ENCODE measurements at regions not wholly inside any gene's neighbourhood (a gene's known extent, or its start where the extent isn't known, plus 50 kb on each side); places are given as distances from the start of the nearest gene placed in this dataset.

DNA sequence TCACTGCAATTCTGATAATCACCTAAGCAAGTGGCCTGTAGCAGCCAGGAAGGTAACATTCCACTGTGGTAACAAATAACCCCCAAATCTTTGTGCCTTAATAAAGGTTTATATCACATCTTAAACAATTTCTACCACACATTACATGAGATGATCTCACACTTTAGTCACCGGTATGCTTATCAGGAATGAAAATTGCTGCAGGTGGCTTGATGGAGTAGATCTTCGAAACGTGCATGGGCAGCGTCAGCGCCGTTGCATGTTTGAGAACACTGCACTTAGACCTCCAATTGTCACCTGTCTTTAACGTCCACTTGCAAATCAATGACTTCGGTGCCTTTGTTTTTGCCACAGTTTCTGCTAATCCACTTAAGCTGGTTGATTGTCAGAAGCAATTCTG, 477.4 kb downstream of the VRK1 start:
- Histone ChIP-seq H3K36me3 (ENCODE audit: control insufficient read depth, insufficient read depth, low read length) (no peaks in the 10 kb centered on the region), H3K4me3 (ENCODE audit: low read length) (no peak overlapping the region), H3K27me3 (ENCODE audit: control insufficient read depth, insufficient read depth, low read length, poor library complexity, severe bottlenecking) (peaks cover 76% of the 10 kb centered on the region), H3K9ac (ENCODE audit: extremely low read depth, low read length, poor library complexity, severe bottlenecking) (no peak overlapping the region), H3K9me3 (ENCODE audit: control insufficient read depth, low read length) (no peaks in the 10 kb centered on the region), H3K27ac (ENCODE audit: low read depth, low read length) (no peak overlapping the region), H3K4me1 (ENCODE audit: control insufficient read depth, insufficient read depth, low read length) (no peaks in the 10 kb centered on the region)
- Mint-ChIP-seq H3K27me3 (ENCODE audit: insufficient read depth) (peaks cover 82% of the 10 kb centered on the region), H3K36me3 (ENCODE audit: low read depth) (no peaks in the 10 kb centered on the region), H3K27ac (no peak overlapping the region), H3K4me3 (no peak overlapping the region), H3K4me1 (peaks cover 5% of the 10 kb centered on the region), H3K9me3 (no peaks in the 10 kb centered on the region)
- TF ChIP-seq, protein P1, sequence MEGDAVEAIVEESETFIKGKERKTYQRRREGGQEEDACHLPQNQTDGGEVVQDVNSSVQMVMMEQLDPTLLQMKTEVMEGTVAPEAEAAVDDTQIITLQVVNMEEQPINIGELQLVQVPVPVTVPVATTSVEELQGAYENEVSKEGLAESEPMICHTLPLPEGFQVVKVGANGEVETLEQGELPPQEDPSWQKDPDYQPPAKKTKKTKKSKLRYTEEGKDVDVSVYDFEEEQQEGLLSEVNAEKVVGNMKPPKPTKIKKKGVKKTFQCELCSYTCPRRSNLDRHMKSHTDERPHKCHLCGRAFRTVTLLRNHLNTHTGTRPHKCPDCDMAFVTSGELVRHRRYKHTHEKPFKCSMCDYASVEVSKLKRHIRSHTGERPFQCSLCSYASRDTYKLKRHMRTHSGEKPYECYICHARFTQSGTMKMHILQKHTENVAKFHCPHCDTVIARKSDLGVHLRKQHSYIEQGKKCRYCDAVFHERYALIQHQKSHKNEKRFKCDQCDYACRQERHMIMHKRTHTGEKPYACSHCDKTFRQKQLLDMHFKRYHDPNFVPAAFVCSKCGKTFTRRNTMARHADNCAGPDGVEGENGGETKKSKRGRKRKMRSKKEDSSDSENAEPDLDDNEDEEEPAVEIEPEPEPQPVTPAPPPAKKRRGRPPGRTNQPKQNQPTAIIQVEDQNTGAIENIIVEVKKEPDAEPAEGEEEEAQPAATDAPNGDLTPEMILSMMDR (conservative IDR thresholded peaks at IDR 0.05): no peak
- DNase-seq: no peak
- 85% methylated on average over 8 of the region's 8 CpGs for WGBS, 2 experiments (ENCODE audit: insufficient coverage in 1 of 2, insufficient read length in 1 of 2)

DNA sequence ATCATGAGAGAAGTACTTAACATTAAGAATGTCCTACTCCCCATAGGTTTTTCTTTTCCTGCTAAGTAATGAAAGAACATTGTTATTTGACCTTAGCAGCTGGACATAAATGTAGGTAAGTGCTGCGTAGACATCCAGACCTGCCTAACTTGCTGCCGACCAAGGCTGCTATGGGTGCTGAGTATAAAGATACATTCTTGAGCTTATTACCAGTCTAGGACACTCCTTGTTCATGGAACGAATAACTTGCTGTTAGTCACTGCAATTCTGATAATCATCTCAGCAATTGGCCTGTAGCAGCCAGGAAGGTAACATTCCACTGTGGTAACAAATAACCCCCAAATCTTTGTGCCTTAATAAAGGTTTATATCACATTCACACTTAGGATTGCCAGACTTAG, 478.1 kb downstream of the VRK1 start:
- peaks cover 81% of the 10 kb centered on the region for H3K27me3 ChIP-seq (ENCODE audit: control insufficient read depth, insufficient read depth, low read length, poor library complexity, severe bottlenecking)
- no peak overlapping the region for H3K27ac Mint-ChIP-seq
- peaks cover 5% of the 10 kb centered on the region for H3K4me1 Mint-ChIP-seq
- H3K9me3 ChIP-seq (ENCODE audit: control insufficient read depth, low read length): no peaks in the 10 kb centered on the region
- WGBS, 2 experiments (ENCODE audit: insufficient coverage in 1 of 2, insufficient read length in 1 of 2): 94 to 100% methylated on average over 1 to 3 of the region's 3 CpGs
- H3K36me3 Mint-ChIP-seq (ENCODE audit: low read depth): no peaks in the 10 kb centered on the region
- no peaks in the 10 kb centered on the region for H3K36me3 ChIP-seq (ENCODE audit: control insufficient read depth, insufficient read depth, low read length)
- no peaks in the 10 kb centered on the region for H3K9me3 Mint-ChIP-seq
- no peak overlapping the region for H3K4me3 Mint-ChIP-seq
- H3K4me3 ChIP-seq (ENCODE audit: low read length): no peak overlapping the region
- TF ChIP-seq, protein P1 (conservative IDR thresholded peaks at IDR 0.05): no peak
- no peaks in the 10 kb centered on the region for H3K4me1 ChIP-seq (ENCODE audit: control insufficient read depth, insufficient read depth, low read length)
- no peak overlapping the region for H3K27ac ChIP-seq (ENCODE audit: low read depth, low read length)
- no peak overlapping the region for H3K9ac ChIP-seq (ENCODE audit: extremely low read depth, low read length, poor library complexity, severe bottlenecking)
- H3K27me3 Mint-ChIP-seq (ENCODE audit: insufficient read depth): peaks cover 88% of the 10 kb centered on the region
- DNase-seq: no peak

DNA sequence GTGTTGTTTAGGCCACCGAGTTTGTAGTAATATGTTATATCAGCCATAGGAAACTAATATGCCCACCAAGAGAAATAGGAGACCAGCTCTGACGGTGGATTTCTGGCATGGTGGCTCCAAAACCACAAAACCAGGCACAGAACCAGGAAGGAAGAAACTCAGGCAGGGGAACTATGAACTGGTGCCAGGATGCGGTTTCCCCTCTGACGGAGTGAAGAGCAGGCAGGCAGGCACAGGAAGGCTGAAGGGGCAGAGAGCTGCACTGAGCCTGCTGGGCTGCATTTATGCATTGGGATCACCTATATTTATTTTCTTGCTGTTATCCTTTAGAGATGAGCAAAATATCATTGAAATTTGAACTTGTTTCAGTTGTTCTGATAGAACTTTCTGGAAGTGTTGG, 479.4 kb downstream of the VRK1 start:
- TF ChIP-seq, protein P1 (conservative IDR thresholded peaks at IDR 0.05): no peak
- no peak overlapping the region for H3K27ac ChIP-seq (ENCODE audit: low read depth, low read length)
- no peak overlapping the region for H3K9ac ChIP-seq (ENCODE audit: extremely low read depth, low read length, poor library complexity, severe bottlenecking)
- Mint-ChIP-seq H3K4me1 (peaks cover 12% of the 10 kb centered on the region), H3K36me3 (ENCODE audit: low read depth) (no peaks in the 10 kb centered on the region), H3K27ac (no peak overlapping the region), H3K27me3 (ENCODE audit: insufficient read depth) (peaks cover 86% of the 10 kb centered on the region), H3K9me3 (no peaks in the 10 kb centered on the region), H3K4me3 (no peak overlapping the region)
- 91 to 100% methylated on average over 1 to 4 of the region's 4 CpGs for WGBS, 2 experiments (ENCODE audit: insufficient coverage in 1 of 2, insufficient read length in 1 of 2)
- no peaks in the 10 kb centered on the region for H3K36me3 ChIP-seq (ENCODE audit: control insufficient read depth, insufficient read depth, low read length)
- H3K9me3 ChIP-seq (ENCODE audit: control insufficient read depth, low read length): no peaks in the 10 kb centered on the region
- no peak overlapping the region for H3K4me3 ChIP-seq (ENCODE audit: low read length)
- no peak for DNase-seq
- peaks cover 92% of the 10 kb centered on the region for H3K27me3 ChIP-seq (ENCODE audit: control insufficient read depth, insufficient read depth, low read length, poor library complexity, severe bottlenecking)
- H3K4me1 ChIP-seq (ENCODE audit: control insufficient read depth, insufficient read depth, low read length): no peaks in the 10 kb centered on the region

Data from endodermal cell (in vitro differentiated cells).